GM18498 (cell line): ENCODE measurements at regions not wholly inside any gene's neighbourhood (a gene's known extent, or its start where the extent isn't known, plus 50 kb on each side); places are given as distances from the start of the nearest gene placed in this dataset.

ENCODE experiments used
- ATAC-seq: cut with Tn5 transposase; IDR thresholded peaks from one replicate; pipeline ENCODE4 v1.9.1; 2021; ENCODE audit warnings: mild to moderate bottlenecking, moderate library complexity; ENCODE audit not compliant: unreplicated experiment

- ATAC-seq: no peak
Measured at GRCh38 chr1:232452117-232452516, 177.8 kb downstream of the SIPA1L2 start.

- ATAC-seq: no peak
Measured at GRCh38 chr1:232451506-232451905, 178.4 kb downstream of the SIPA1L2 start.

- ATAC-seq: no peak
Measured at GRCh38 chr1:232450615-232451014, 179.3 kb downstream of the SIPA1L2 start.

- ATAC-seq: no peak
Measured at GRCh38 chr1:232447125-232447524, 182.8 kb downstream of the SIPA1L2 start.

GRCh38 chr1:232445361-232446106 is 184.4 kb downstream of the SIPA1L2 start:
- ATAC-seq: no peak

- no peak for ATAC-seq
Measured at GRCh38 chr1:232443372-232443771, 186.6 kb downstream of the SIPA1L2 start.

GRCh38 chr1:232441036-232441411 is 188.9 kb downstream of the SIPA1L2 start:
- ATAC-seq: no peak

GRCh38 chr1:232440325-232441035 is 189.5 kb downstream of the SIPA1L2 start:
- no peak for ATAC-seq

- ATAC-seq: no peak
Measured at GRCh38 chr1:232439011-232439410, 190.9 kb downstream of the SIPA1L2 start.

- ATAC-seq: no peak
Measured at GRCh38 chr1:232438476-232438875, 191.5 kb downstream of the SIPA1L2 start.

GRCh38 chr1:232437510-232437909 is 192.4 kb downstream of the SIPA1L2 start:
- ATAC-seq: no peak

- no peak for ATAC-seq
Measured at GRCh38 chr1:232435729-232436128, 194.2 kb downstream of the SIPA1L2 start.

GRCh38 chr1:232432313-232432712 is 197.6 kb downstream of the SIPA1L2 start:
- no peak for ATAC-seq

- ATAC-seq: no peak
Measured at GRCh38 chr1:232431748-232432147, 198.2 kb downstream of the SIPA1L2 start.

- no peak for ATAC-seq
Measured at GRCh38 chr1:232431326-232431725, 198.6 kb downstream of the SIPA1L2 start.

- no peak for ATAC-seq
Measured at GRCh38 chr1:232430467-232430866, 199.5 kb downstream of the SIPA1L2 start.

- ATAC-seq: no peak
Measured at GRCh38 chr1:232428786-232429530, 201.0 kb downstream of the SIPA1L2 start.

- no peak for ATAC-seq
Measured at GRCh38 chr1:232428036-232428645, 201.8 kb downstream of the SIPA1L2 start.

- no peak for ATAC-seq
Measured at GRCh38 chr1:232426801-232427200, 203.1 kb downstream of the SIPA1L2 start.

GRCh38 chr1:232425421-232425820 is 204.5 kb downstream of the SIPA1L2 start:
- ATAC-seq: no peak

GRCh38 chr1:232423591-232423990 is 206.3 kb downstream of the SIPA1L2 start:
- no peak for ATAC-seq
